HFF-Myc (cell line): ENCODE measurements at regions not wholly inside any gene's neighbourhood (a gene's known extent, or its start where the extent isn't known, plus 50 kb on each side); places are given as distances from the start of the nearest gene placed in this dataset.
"Not testable (repeated sequence)": the region's sequence is repeated elsewhere in the genome, so short reads cannot be mapped to it uniquely, and the experiment has no call there.

Source experiments
- DNase-seq: peaks from one replicate; pipeline ENCODE4 v3.0.0-alpha.2; 2011; ENCODE audit warnings: low read depth; ENCODE audit errors: extremely low read depth
- H3K4me3 ChIP-seq: replicated peaks from 2 replicates; pipeline ENCODE4 v1.5.1; 2011; ENCODE audit warnings: low read depth, mild to moderate bottlenecking, control low read depth, low read length
- CTCF ChIP-seq: IDR thresholded peaks from 2 replicates; pipeline ENCODE4 v1.5.1; 2012; ENCODE audit warnings: mild to moderate bottlenecking, low read depth, low read length, control low read depth; ENCODE audit errors: missing control alignments

- no peak overlapping the region for H3K4me3 ChIP-seq
- no peak for TF ChIP-seq CTCF
- no peak for DNase-seq
Observed at GRCh38 chr21:19537116-19537515, 1133.5 kb upstream of the TMPRSS15 start.

GRCh38 chr21:19540287-19540686, 1136.7 kb upstream of the TMPRSS15 start:
- no peak for TF ChIP-seq CTCF
- no peak for DNase-seq
- no peak overlapping the region for H3K4me3 ChIP-seq

GRCh38 chr21:19541602-19542001, 1138.0 kb upstream of the TMPRSS15 start:
- no peak overlapping the region for H3K4me3 ChIP-seq
- DNase-seq: no peak
- TF ChIP-seq CTCF: no peak

- H3K4me3 ChIP-seq, DNase-seq: not testable (repeated sequence)
Observed at GRCh38 chr21:19544493-19544892, 1140.9 kb upstream of the TMPRSS15 start.

- no peak for DNase-seq
- no peak overlapping the region for H3K4me3 ChIP-seq
- no peak for TF ChIP-seq CTCF
Observed at GRCh38 chr21:19547951-19548840, 1144.6 kb upstream of the TMPRSS15 start.

GRCh38 chr21:19553919-19554615, 1150.5 kb upstream of the TMPRSS15 start:
- DNase-seq: no peak
- no peak overlapping the region for H3K4me3 ChIP-seq
- TF ChIP-seq CTCF: no peak

GRCh38 chr21:19557046-19557445, 1153.5 kb upstream of the TMPRSS15 start:
- TF ChIP-seq CTCF: no peak
- no peak for DNase-seq
- no peak overlapping the region for H3K4me3 ChIP-seq
